SK-N-SH treated with all-trans-retinoic acid at 6 μM for 48 hours (cell line): ENCODE measurements at regions not wholly inside any gene's neighbourhood (a gene's known extent, or its start where the extent isn't known, plus 50 kb on each side); places are given as distances from the start of the nearest gene placed in this dataset.

Experiments
- ATAC-seq: fragments of 200-7000 bp; cut with Tn5 transposase; 3 replicates; pipeline ENCODE4 v1.9.1; 2020; ENCODE audit warnings: mild to moderate bottlenecking, moderate library complexity
- ARNTL ChIP-seq: fragments of 450-650 bp; formaldehyde crosslinking; IDR thresholded peaks from 2 replicates; pipeline ENCODE4 v1.5.0; 2020; ENCODE audit warnings: low read depth, mild to moderate bottlenecking, moderate library complexity, borderline replicate concordance
- BACH2 ChIP-seq: fragments of 250-450 bp; sonication (Bioruptor Pico); IDR thresholded peaks from 2 replicates; pipeline ENCODE4 v1.9.0; 2021; ENCODE audit warnings: mild to moderate bottlenecking, borderline replicate concordance
- CSDC2 ChIP-seq: fragments of 250-450 bp; sonication (Bioruptor Pico); IDR thresholded peaks from 2 replicates; pipeline ENCODE4 v1.5.0; 2020; ENCODE audit warnings: mild to moderate bottlenecking, moderate library complexity
- ESRRG ChIP-seq: fragments of 250-450 bp; sonication (Bioruptor Pico); IDR thresholded peaks from 2 replicates; pipeline ENCODE4 v1.6.1; 2021; ENCODE audit warnings: mild to moderate bottlenecking
- GLIS3 ChIP-seq: fragments of 250-450 bp; sonication (Bioruptor Pico); IDR thresholded peaks from 2 replicates; pipeline ENCODE4 v1.5.0; 2020; ENCODE audit warnings: mild to moderate bottlenecking, moderate library complexity
- ISL1 ChIP-seq: fragments of 250-450 bp; sonication (Bioruptor Pico); IDR thresholded peaks from 2 replicates; pipeline ENCODE4 v2.1.2; 2022; ENCODE audit warnings: mild to moderate bottlenecking, moderate library complexity
- OSR1 ChIP-seq: fragments of 250-450 bp; sonication (Bioruptor Pico); IDR thresholded peaks from 2 replicates; pipeline ENCODE4 v1.8.0; 2022; ENCODE audit warnings: moderate library complexity, mild to moderate bottlenecking, inconsistent platforms
- PPARA ChIP-seq: fragments of 250-450 bp; sonication (Bioruptor Pico); IDR thresholded peaks from 2 replicates; pipeline ENCODE4 v1.5.0; 2020; ENCODE audit warnings: mild to moderate bottlenecking, borderline replicate concordance
- SNAI2 ChIP-seq: fragments of 250-450 bp; sonication (Bioruptor Pico); IDR thresholded peaks from 2 replicates; pipeline ENCODE4 v1.5.0; 2020; ENCODE audit warnings: mild to moderate bottlenecking, moderate library complexity
- TCF4 ChIP-seq: fragments of 250-450 bp; sonication (Bioruptor Pico); IDR thresholded peaks from 2 replicates; pipeline ENCODE4 v1.8.0; 2021; ENCODE audit warnings: mild to moderate bottlenecking, moderate library complexity, borderline replicate concordance
- TOX ChIP-seq: fragments of 250-450 bp; sonication (Bioruptor Pico); IDR thresholded peaks from 2 replicates; pipeline ENCODE4 v1.8.0; 2021; ENCODE audit warnings: mild to moderate bottlenecking, moderate library complexity, borderline replicate concordance
- TSHZ2 ChIP-seq: fragments of 250-450 bp; sonication (Bioruptor Pico); IDR thresholded peaks from 2 replicates; pipeline ENCODE4 v1.5.0; 2020; ENCODE audit warnings: mild to moderate bottlenecking, moderate library complexity
- ZC3H10 ChIP-seq: fragments of 250-450 bp; sonication (Bioruptor Pico); IDR thresholded peaks from 2 replicates; pipeline ENCODE4 v1.5.1; 2021; ENCODE audit warnings: mild to moderate bottlenecking, moderate library complexity
- ZFP3 ChIP-seq: fragments of 250-450 bp; sonication (Bioruptor Pico); IDR thresholded peaks from 2 replicates; pipeline ENCODE4 v1.5.0; 2020; ENCODE audit warnings: mild to moderate bottlenecking, moderate library complexity
- ZFP30 ChIP-seq: fragments of 450-650 bp; formaldehyde crosslinking; IDR thresholded peaks from 2 replicates; pipeline ENCODE4 v1.5.0; 2022; ENCODE audit warnings: mild to moderate bottlenecking, moderate library complexity
- ZNF565 ChIP-seq: fragments of 450-650 bp; formaldehyde crosslinking; conservative IDR thresholded peaks from 2 replicates; pipeline ENCODE4 v1.5.0; 2020; ENCODE audit warnings: low read depth, mild to moderate bottlenecking, moderate library complexity
- ZNF70 ChIP-seq: fragments of 450-650 bp; formaldehyde crosslinking; IDR thresholded peaks from 2 replicates; pipeline ENCODE4 v1.5.0; 2020; ENCODE audit warnings: mild to moderate bottlenecking, moderate library complexity
- ZNF8 ChIP-seq: fragments of 450-650 bp; formaldehyde crosslinking; IDR thresholded peaks from 2 replicates; pipeline ENCODE4 v1.5.0; 2020; ENCODE audit warnings: mild to moderate bottlenecking, moderate library complexity
- TF ChIP-seq, protein P1 (sequence below): fragments of 250-450 bp; sonication (Bioruptor Pico); IDR thresholded peaks from 2 replicates; pipeline ENCODE4 v1.8.0; 2020; ENCODE audit warnings: mild to moderate bottlenecking, moderate library complexity, borderline replicate concordance
- TF ChIP-seq, protein P2 (sequence below): fragments of 250-450 bp; sonication (Bioruptor Pico); IDR thresholded peaks from 2 replicates; pipeline ENCODE4 v1.8.0; 2021; ENCODE audit warnings: low read depth, mild to moderate bottlenecking, moderate library complexity, borderline replicate concordance
- TF ChIP-seq, protein P3 (sequence below): fragments of 250-450 bp; sonication (Bioruptor Pico); IDR thresholded peaks from 2 replicates; pipeline ENCODE4 v1.5.1; 2020; ENCODE audit warnings: low read depth, mild to moderate bottlenecking, moderate library complexity
- TF ChIP-seq, protein P4 (sequence below): fragments of 250-450 bp; sonication (Bioruptor Pico); IDR thresholded peaks from 2 replicates; pipeline ENCODE4 v1.5.1; 2021; ENCODE audit warnings: mild to moderate bottlenecking, moderate library complexity

GRCh38 chrX:35682476-35682875 is 115.7 kb upstream of the MAGEB16 start (continued):
- TF ChIP-seq, protein P1, sequence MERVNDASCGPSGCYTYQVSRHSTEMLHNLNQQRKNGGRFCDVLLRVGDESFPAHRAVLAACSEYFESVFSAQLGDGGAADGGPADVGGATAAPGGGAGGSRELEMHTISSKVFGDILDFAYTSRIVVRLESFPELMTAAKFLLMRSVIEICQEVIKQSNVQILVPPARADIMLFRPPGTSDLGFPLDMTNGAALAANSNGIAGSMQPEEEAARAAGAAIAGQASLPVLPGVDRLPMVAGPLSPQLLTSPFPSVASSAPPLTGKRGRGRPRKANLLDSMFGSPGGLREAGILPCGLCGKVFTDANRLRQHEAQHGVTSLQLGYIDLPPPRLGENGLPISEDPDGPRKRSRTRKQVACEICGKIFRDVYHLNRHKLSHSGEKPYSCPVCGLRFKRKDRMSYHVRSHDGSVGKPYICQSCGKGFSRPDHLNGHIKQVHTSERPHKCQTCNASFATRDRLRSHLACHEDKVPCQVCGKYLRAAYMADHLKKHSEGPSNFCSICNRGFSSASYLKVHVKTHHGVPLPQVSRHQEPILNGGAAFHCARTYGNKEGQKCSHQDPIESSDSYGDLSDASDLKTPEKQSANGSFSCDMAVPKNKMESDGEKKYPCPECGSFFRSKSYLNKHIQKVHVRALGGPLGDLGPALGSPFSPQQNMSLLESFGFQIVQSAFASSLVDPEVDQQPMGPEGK, result no peak

DNA sequence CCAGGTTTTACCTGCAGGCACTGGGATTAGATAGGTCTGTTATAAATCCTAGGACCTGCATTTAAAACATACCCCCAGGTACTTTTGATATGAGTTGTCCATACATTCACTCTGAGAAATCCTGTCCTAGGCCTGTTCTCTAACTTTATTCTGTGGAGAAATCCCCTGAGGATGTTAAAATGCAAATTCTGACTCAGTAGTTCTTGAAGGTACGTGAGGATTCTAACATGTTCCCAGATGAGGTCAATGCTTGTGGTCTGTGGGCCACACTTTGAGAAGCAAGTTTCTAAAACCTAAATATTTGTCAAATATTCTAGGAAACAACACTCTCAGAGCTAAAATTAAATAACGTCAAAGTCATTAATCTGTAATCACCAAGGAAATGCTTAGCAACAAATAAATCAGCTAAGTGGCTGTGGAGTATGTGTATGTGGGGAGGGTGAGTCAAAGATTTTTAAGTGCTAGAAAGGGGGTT is 101.3 kb upstream of the MAGEB16 start:
- TF ChIP-seq ISL1 (CRISPR knock-in tag) (no peak), ZC3H10 (CRISPR knock-in tag) (no peak), ZFP3 (CRISPR knock-in tag) (no peak), CSDC2 (no peak), ZNF565 (CRISPR knock-in tag) (no peak), ZFP30 (no peak), ZNF8 (CRISPR knock-in tag) (no peak), PPARA (no peak), ZNF70 (CRISPR knock-in tag) (no peak), TCF4 (CRISPR knock-in tag) (no peak), OSR1 (CRISPR knock-in tag) (no peak), TSHZ2 (CRISPR knock-in tag) (no peak), SNAI2 (CRISPR knock-in tag) (no peak), ARNTL (CRISPR knock-in tag) (no peak), ESRRG (CRISPR knock-in tag) (no peak), BACH2 (CRISPR knock-in tag) (no peak)
- TF ChIP-seq, protein P2, sequence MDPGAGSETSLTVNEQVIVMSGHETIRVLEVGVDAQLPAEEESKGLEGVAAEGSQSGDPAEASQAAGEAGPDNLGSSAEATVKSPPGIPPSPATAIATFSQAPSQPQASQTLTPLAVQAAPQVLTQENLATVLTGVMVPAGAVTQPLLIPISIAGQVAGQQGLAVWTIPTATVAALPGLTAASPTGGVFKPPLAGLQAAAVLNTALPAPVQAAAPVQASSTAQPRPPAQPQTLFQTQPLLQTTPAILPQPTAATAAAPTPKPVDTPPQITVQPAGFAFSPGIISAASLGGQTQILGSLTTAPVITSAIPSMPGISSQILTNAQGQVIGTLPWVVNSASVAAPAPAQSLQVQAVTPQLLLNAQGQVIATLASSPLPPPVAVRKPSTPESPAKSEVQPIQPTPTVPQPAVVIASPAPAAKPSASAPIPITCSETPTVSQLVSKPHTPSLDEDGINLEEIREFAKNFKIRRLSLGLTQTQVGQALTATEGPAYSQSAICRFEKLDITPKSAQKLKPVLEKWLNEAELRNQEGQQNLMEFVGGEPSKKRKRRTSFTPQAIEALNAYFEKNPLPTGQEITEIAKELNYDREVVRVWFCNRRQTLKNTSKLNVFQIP (CRISPR knock-in tag), result no peak
- TF ChIP-seq, protein P3, sequence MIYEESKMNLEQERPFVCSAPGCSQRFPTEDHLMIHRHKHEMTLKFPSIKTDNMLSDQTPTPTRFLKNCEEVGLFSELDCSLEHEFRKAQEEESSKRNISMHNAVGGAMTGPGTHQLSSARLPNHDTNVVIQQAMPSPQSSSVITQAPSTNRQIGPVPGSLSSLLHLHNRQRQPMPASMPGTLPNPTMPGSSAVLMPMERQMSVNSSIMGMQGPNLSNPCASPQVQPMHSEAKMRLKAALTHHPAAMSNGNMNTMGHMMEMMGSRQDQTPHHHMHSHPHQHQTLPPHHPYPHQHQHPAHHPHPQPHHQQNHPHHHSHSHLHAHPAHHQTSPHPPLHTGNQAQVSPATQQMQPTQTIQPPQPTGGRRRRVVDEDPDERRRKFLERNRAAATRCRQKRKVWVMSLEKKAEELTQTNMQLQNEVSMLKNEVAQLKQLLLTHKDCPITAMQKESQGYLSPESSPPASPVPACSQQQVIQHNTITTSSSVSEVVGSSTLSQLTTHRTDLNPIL (CRISPR knock-in tag), result no peak
- TF ChIP-seq, protein P4, sequence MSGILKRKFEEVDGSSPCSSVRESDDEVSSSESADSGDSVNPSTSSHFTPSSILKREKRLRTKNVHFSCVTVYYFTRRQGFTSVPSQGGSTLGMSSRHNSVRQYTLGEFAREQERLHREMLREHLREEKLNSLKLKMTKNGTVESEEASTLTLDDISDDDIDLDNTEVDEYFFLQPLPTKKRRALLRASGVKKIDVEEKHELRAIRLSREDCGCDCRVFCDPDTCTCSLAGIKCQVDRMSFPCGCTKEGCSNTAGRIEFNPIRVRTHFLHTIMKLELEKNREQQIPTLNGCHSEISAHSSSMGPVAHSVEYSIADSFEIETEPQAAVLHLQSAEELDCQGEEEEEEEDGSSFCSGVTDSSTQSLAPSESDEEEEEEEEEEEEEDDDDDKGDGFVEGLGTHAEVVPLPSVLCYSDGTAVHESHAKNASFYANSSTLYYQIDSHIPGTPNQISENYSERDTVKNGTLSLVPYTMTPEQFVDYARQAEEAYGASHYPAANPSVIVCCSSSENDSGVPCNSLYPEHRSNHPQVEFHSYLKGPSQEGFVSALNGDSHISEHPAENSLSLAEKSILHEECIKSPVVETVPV (CRISPR knock-in tag), result no peak
- ATAC-seq, result no peak

GRCh38 chrX:35699642-35700041 is 98.5 kb upstream of the MAGEB16 start:
- no peak for TF ChIP-seq ZC3H10 (CRISPR knock-in tag)
- no peak for TF ChIP-seq PPARA
- no peak for TF ChIP-seq BACH2 (CRISPR knock-in tag)
- TF ChIP-seq, protein P4 (CRISPR knock-in tag), result no peak
- TF ChIP-seq GLIS3, result no peak
- no peak for TF ChIP-seq ZNF565 (CRISPR knock-in tag)
- TF ChIP-seq ZNF8 (CRISPR knock-in tag), result no peak
- TF ChIP-seq ISL1 (CRISPR knock-in tag), result no peak
- no peak for TF ChIP-seq ESRRG (CRISPR knock-in tag)
- no peak for TF ChIP-seq ZNF70 (CRISPR knock-in tag)
- TF ChIP-seq SNAI2 (CRISPR knock-in tag), result no peak
- TF ChIP-seq TOX, result no peak
- no peak for TF ChIP-seq ZFP30
- no peak for TF ChIP-seq ARNTL (CRISPR knock-in tag)
- TF ChIP-seq, protein P2 (CRISPR knock-in tag), result no peak
- no peak for ATAC-seq
